ENCODE measurements at regions not wholly inside any gene's neighbourhood (a gene's known extent, or its start where the extent isn't known, plus 50 kb on each side); places are given as distances from the start of the nearest gene placed in this dataset.
"Not testable (repeated sequence)": the region's sequence is repeated elsewhere in the genome, so short reads cannot be mapped to it uniquely, and the experiment has no call there.

GRCh38 chr13:44718467-44718866 is 142.3 kb upstream of the TSC22D1 start:
- DNase-seq (ENCODE audit: low spot score) = no peak

GRCh38 chr13:44715287-44716230 is 139.4 kb upstream of the TSC22D1 start:
- POLR2A ChIA-PET (ENCODE audit: low non-redundant PET) = no interaction called here
- no peak for TF ChIP-seq CTCF (conservative IDR thresholded peaks at IDR 0.05; ENCODE audit: low read depth)
- no peak for DNase-seq (ENCODE audit: low spot score)
- peak overlapping the region; percentile 98 for H3K27ac ChIP-seq
- CTCF ChIA-PET = no interaction called here

More at GRCh38 chr13:44718467-44718866, 142.3 kb upstream of the TSC22D1 start:
- no peak overlapping the region for H3K27ac ChIP-seq
- TF ChIP-seq CTCF (conservative IDR thresholded peaks at IDR 0.05; ENCODE audit: low read depth) = no peak
- ChIA-PET POLR2A (ENCODE audit: low non-redundant PET) (no interaction called here), CTCF (interaction anchor here (0.6 kb wide), 1 partner anchor 160 kb away, joined by 3 read pairs; no protein-coding TSS in a partner anchor)

- CTCF ChIA-PET = interaction anchor here (0.6 kb wide), 1 partner anchor 103 kb away, joined by 4 read pairs; no protein-coding TSS in a partner anchor
- TF ChIP-seq CTCF (conservative IDR thresholded peaks at IDR 0.05; ENCODE audit: low read depth) = no peak
- peak overlapping the region; percentile 98 for H3K27ac ChIP-seq
- DNase-seq (ENCODE audit: low spot score) = peak; percentile 88
- POLR2A ChIA-PET (ENCODE audit: low non-redundant PET) = no interaction called here
Measured at GRCh38 chr13:44713788-44714469, 137.8 kb upstream of the TSC22D1 start.

GRCh38 chr13:44711706-44712105 is 135.6 kb upstream of the TSC22D1 start:
- no peak for TF ChIP-seq CTCF (conservative IDR thresholded peaks at IDR 0.05; ENCODE audit: low read depth)
- DNase-seq (ENCODE audit: low spot score) = no peak
- H3K27ac ChIP-seq = peak overlapping the region; percentile 94
- ChIA-PET CTCF (interaction anchor here (0.5 kb wide), 1 partner anchor 21 kb away, joined by 3 read pairs; no protein-coding TSS in a partner anchor), POLR2A (ENCODE audit: low non-redundant PET) (no interaction called here)

- POLR2A ChIA-PET (ENCODE audit: low non-redundant PET) = no interaction called here
- CTCF ChIA-PET = interaction anchor here (0.8 kb wide), 1 partner anchor 32 kb away, joined by 3 read pairs; no protein-coding TSS in a partner anchor
- DNase-seq (ENCODE audit: low spot score) = peak; percentile 83
- H3K27ac ChIP-seq = peak overlapping the region; percentile 94
- no peak for TF ChIP-seq CTCF (conservative IDR thresholded peaks at IDR 0.05; ENCODE audit: low read depth)
Measured at GRCh38 chr13:44710576-44710975, 134.4 kb upstream of the TSC22D1 start.

GRCh38 chr13:44704811-44705210 is 128.7 kb upstream of the TSC22D1 start:
- POLR2A ChIA-PET (ENCODE audit: low non-redundant PET); CTCF ChIA-PET; DNase-seq (ENCODE audit: low spot score); H3K27ac ChIP-seq: not testable (repeated sequence)
